ENCODE measurements at regions not wholly inside any gene's neighbourhood (a gene's known extent, or its start where the extent isn't known, plus 50 kb on each side); places are given as distances from the start of the nearest gene placed in this dataset.

DNA sequence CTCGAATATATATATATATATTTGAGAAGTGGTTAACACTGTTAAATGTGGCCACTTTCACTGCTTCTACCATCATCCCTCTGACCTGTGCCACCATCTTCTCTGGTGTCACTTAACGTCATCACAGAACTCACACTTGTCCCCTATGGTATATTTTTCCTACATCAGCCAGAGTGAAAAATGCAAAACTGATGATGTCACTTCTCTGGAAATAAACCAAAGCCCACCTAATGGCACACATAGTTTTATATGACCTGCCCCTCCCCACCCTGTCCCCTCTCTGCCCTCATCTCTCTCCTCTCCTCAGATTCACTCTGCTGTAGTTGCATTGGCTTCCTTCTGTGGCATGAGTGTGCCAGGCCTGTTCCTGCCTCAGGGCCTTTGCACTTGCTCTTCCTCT lies 63.9 kb upstream of the IFNGR1 start:
- TF ChIP-seq, protein P1, sequence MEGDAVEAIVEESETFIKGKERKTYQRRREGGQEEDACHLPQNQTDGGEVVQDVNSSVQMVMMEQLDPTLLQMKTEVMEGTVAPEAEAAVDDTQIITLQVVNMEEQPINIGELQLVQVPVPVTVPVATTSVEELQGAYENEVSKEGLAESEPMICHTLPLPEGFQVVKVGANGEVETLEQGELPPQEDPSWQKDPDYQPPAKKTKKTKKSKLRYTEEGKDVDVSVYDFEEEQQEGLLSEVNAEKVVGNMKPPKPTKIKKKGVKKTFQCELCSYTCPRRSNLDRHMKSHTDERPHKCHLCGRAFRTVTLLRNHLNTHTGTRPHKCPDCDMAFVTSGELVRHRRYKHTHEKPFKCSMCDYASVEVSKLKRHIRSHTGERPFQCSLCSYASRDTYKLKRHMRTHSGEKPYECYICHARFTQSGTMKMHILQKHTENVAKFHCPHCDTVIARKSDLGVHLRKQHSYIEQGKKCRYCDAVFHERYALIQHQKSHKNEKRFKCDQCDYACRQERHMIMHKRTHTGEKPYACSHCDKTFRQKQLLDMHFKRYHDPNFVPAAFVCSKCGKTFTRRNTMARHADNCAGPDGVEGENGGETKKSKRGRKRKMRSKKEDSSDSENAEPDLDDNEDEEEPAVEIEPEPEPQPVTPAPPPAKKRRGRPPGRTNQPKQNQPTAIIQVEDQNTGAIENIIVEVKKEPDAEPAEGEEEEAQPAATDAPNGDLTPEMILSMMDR (IDR thresholded peaks at IDR 0.05), result no peak
- TF ChIP-seq USF2 (CRISPR knock-in tag; IDR thresholded peaks at IDR 0.05), result no peak
- TF ChIP-seq, protein P2, sequence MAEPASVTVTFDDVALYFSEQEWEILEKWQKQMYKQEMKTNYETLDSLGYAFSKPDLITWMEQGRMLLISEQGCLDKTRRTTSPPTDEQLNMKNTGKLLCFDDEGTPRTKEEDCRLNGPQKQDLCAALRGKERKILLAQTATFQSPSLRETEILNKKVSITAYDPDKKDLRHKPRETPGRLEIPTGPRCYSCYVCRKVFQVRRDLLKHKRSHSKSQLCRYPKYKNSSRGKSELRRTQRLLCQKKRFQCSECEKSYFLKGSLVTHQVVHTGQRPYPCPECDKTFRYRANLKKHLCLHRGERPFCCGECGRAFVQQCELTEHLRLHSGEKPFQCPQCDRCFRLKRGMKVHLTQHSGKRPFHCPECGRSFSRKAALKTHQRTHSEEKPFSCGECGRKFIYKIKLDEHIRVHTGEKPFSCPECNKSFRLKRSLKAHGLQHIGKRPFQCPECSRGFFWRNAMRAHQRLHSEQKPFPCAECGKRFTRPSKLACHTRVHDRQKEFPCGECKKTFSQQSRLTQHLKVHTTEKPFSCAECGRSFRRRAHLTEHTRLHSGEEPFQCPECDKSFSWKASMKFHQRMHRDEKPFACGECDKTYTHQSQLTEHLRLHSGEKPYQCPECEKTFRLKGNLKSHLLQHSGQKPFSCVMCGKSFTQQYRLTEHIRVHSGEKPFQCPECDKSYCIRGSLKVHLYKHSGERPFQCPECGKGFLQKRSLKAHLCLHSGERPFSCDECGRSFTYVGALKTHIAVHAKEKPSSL (CRISPR knock-in tag; conservative IDR thresholded peaks at IDR 0.05), result no peak
- TF ChIP-seq, protein P3, sequence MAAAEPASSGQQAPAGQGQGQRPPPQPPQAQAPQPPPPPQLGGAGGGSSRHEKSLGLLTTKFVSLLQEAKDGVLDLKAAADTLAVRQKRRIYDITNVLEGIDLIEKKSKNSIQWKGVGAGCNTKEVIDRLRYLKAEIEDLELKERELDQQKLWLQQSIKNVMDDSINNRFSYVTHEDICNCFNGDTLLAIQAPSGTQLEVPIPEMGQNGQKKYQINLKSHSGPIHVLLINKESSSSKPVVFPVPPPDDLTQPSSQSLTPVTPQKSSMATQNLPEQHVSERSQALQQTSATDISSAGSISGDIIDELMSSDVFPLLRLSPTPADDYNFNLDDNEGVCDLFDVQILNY (CRISPR knock-in tag; IDR thresholded peaks at IDR 0.05), result no peak
- no peak for TF ChIP-seq PRRX2 (CRISPR knock-in tag; IDR thresholded peaks at IDR 0.05)
- TF ChIP-seq, protein P4, sequence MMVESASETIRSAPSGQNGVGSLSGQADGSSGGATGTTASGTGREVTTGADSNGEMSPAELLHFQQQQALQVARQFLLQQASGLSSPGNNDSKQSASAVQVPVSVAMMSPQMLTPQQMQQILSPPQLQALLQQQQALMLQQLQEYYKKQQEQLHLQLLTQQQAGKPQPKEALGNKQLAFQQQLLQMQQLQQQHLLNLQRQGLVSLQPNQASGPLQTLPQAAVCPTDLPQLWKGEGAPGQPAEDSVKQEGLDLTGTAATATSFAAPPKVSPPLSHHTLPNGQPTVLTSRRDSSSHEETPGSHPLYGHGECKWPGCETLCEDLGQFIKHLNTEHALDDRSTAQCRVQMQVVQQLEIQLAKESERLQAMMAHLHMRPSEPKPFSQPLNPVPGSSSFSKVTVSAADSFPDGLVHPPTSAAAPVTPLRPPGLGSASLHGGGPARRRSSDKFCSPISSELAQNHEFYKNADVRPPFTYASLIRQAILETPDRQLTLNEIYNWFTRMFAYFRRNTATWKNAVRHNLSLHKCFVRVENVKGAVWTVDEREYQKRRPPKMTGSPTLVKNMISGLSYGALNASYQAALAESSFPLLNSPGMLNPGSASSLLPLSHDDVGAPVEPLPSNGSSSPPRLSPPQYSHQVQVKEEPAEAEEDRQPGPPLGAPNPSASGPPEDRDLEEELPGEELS (CRISPR knock-in tag; IDR thresholded peaks at IDR 0.05), result no peak
- TF ChIP-seq CREB1 (CRISPR knock-in tag; IDR thresholded peaks at IDR 0.05), result no peak
- no peak for TF ChIP-seq MYBL2 (CRISPR knock-in tag; IDR thresholded peaks at IDR 0.05)
- TF ChIP-seq RORB (CRISPR knock-in tag; IDR thresholded peaks at IDR 0.05), result no peak
- no peak for TF ChIP-seq MAX (CRISPR knock-in tag; IDR thresholded peaks at IDR 0.05)
